ENCODE measurements at regions not wholly inside any gene's neighbourhood (a gene's known extent, or its start where the extent isn't known, plus 50 kb on each side); places are given as distances from the start of the nearest gene placed in this dataset.
"Not testable (repeated sequence)": the region's sequence is repeated elsewhere in the genome, so short reads cannot be mapped to it uniquely, and the experiment has no call there.

DNA sequence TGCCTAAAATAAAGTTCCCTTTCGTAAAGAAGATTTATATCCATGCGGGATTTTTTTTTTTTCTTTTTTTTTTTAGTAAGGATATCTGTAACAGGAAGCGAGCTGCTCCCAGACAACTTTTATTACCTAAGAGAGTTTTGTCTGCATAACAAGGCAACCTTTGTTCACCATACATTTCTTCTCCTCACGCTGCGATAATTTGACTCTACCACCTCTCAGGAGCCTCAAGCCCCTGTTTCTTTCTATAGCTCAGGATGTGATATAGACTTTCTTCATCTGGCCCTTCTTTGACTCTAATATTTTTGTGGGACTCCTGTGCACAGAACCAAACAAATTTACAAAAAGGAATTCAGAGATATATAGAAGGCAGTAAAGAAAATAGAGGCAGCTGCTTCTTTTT is 1053.7 kb upstream of the SPRY2 start:
- DNase-seq (ENCODE audit: low read depth in 2 of 2): no peak

DNA sequence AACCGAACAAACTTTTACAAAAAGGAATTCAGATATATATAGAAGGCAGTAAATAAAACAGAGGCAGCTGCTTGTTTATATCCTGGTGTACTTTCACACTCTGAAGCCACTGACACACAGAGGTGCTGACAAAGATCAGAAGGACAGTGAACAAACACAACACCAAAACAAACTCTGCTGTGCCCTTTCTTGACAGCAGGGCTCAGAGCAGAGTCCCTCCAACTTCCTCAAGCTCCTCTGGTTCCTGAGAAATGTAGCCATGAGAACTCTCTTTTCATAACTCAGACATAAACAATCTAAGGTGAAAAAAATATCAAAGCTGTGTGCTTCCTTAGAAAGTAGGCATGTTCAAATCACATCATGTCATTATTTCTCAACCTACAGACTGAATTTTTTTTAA is 1052.8 kb upstream of the SPRY2 start:
- no peak for DNase-seq (ENCODE audit: low read depth in 2 of 2)

DNA sequence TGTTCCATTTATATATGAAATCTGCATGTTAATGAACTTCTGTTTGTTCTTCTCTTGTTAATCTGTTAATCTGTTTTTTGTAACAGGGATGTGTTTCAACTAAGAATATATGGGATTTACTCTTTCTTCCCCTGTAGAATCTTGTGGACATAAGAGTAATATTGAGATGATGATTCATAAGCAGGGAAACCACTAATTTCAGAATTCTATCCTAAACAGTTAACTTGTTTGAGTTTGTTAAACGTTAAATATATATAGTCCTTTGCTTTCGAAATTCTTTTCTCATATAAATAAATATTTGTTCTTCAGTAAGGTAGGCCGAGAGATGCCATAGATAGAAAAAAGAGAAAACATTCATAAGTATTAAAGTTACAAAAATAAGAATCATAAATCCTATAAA is 1052.2 kb upstream of the SPRY2 start:
- no peak for DNase-seq (ENCODE audit: low read depth in 2 of 2)

DNA sequence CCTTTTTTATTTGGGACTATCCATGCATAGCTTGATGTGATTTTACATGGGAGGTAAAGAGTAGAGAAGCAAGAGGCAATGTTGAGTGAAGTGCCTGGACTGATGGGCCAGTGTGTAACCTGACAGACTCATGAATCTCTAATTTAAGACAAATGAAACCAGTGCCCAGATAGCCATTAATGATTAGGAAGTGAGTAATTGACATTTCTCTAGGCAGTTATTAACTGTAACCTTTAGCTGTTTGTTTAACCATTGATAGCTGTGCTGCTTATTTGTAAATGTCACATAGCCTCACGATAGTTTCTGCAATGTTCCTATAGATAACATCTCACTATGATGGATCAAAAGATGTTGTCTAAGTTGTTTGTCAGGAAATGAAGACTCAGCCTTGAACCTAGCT is 1047.5 kb upstream of the SPRY2 start:
- no peak for DNase-seq (ENCODE audit: low read depth in 2 of 2)

DNA sequence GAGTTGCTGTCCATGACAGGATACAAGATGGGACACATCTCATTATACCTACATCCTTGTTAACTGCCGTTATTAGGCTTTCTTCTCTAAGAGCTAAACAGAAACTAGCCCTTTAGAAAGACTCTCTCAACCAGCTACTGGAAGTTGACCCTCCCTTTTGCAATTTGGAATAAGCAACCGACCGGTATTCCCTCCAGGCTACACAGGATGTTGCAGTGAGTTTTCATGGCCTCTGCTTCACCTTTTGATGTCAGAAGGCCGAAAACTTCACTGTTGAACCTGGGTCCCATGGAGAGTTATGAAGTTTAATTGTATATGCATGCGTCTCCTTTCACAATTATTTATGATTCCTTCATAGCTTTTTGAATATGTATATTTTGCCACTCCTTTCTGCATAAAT is 1042.5 kb upstream of the SPRY2 start:
- DNase-seq (ENCODE audit: low read depth in 2 of 2): no peak

DNA sequence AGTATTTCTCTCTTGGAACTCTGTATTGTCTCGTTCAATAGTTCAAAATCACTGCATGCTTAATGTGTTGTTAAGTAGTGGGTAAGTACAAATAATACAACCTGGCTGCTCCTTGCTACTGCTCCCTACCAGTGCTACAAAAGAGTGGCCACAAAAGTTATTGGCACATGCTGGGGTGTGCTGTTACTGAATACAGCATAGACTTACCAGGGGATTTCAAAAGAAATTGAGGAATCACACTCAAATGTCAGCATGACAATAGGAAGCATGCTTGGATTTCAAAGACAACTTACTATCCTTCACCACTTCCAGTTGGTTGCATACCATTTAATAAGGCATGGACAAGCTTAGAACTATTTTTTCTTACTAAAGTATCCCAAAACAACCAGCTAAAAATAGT is 1041.3 kb upstream of the SPRY2 start:
- no peak for DNase-seq (ENCODE audit: low read depth in 2 of 2)

DNA sequence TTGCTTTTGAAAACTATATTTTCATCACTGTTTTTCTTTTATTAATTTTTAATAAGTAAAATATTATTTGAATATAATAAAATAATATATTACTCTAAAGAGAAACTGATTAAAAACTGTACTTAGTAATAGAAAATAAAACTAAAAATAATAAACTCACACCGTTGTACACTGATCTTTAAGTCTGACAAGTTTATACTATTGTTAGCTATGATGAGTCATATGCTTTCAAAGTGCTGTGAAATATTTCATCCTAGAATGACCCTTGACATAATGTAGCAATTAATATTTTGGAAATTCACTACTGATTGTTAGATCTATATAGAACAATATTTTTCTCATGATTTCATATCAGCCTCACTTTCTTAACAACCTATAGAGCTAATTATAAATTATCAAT is 1040.6 kb upstream of the SPRY2 start:
- no peak for DNase-seq (ENCODE audit: low read depth in 2 of 2)

DNA sequence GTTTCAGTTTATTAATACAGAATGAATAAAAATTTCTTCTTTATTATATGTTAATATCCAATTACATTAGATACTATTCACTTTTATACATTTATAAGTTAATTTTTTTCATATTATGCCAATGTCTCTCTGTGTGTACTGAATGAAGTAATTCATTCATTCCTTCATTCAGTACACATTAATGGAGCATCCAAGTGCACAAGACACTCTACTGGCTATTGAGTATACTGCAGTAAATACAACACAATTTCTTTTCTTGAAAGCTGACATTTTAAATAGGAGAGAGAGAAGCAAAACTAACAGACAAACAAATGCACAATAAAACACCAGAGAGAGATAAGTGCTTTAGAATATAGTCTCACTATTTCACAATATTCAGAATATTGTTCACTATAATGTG is 1038.3 kb upstream of the SPRY2 start:
- no peak for DNase-seq (ENCODE audit: low read depth in 2 of 2)

DNA sequence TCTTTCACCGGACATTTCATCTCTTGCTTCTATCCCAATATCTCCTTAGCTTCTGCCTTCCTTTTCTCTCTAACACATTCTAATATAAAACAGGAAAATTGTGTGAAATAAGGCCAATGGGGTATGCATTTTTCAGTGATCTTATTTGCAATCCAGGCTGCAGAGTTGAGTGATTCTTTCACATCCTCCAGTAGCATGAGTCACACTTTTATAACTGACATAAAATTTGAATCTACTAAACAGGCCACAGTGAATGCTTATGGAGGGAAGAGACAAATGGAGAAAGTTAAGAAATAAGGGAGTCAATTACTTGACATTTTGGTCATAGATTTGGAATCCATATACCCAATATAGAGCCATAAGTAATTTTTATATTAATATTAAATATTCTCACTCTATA is 1037.0 kb upstream of the SPRY2 start:
- DNase-seq (ENCODE audit: low read depth in 2 of 2): no peak

DNA sequence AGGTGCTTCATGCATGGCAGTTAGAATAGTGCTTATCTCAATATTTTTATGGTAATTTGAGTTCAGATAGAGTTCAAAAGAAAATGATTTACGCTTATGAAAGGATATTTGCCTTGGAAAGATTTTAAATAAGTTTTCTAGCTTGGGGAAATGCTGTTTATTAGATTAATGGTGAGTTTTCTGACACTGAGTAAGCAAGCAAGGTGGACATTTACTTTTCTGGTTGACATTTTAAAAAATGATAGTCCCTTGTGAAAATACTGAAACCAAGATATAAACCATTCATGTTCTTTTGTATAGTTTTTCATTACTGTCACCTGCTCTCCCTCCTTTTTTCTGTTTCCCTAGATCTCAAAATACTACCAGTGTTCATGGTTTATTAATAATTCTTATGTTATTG is 1034.8 kb upstream of the SPRY2 start:
- no peak for DNase-seq (ENCODE audit: low read depth in 2 of 2)

DNA sequence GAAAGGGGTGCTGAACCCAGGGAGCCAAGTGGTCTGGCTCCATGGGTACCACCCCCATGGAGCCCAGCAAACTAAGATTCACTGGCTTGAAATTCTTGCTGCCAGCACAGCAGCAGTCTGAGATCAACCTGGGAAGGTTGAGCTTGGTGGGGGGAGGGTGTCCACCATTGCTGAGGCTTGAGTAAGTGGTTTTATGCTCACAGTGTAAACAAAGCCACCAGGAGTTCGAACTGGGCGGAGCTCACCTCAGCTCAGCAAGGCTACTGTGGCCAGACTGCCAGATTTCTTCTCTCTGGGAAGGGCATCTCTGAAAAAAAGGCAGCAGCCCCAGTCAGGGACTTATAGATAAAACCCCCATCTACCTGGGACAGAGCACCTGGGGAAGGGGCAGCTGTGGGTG is 1021.8 kb upstream of the SPRY2 start:
- DNase-seq (ENCODE audit: low read depth in 2 of 2): not testable (repeated sequence)

DNA sequence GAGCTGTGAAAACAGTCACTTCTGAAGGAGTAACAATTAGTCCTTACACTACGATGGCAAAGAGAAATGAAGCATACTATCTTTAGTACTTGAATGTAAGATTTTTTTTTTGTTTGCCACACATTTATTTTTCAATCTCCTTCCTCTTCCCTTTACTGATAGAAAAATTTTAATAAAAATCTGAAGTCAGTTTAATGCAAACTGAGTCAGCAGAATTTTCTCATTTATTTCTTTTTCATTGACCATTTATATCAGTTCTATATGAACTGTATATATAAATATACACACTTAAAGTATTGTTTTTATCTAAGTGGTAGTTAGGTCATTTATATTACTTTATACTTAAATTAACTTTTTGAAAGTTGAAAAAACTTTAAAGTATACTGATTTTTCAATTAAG is 1009.1 kb upstream of the SPRY2 start:
- DNase-seq (ENCODE audit: low read depth in 2 of 2): no peak

DNA sequence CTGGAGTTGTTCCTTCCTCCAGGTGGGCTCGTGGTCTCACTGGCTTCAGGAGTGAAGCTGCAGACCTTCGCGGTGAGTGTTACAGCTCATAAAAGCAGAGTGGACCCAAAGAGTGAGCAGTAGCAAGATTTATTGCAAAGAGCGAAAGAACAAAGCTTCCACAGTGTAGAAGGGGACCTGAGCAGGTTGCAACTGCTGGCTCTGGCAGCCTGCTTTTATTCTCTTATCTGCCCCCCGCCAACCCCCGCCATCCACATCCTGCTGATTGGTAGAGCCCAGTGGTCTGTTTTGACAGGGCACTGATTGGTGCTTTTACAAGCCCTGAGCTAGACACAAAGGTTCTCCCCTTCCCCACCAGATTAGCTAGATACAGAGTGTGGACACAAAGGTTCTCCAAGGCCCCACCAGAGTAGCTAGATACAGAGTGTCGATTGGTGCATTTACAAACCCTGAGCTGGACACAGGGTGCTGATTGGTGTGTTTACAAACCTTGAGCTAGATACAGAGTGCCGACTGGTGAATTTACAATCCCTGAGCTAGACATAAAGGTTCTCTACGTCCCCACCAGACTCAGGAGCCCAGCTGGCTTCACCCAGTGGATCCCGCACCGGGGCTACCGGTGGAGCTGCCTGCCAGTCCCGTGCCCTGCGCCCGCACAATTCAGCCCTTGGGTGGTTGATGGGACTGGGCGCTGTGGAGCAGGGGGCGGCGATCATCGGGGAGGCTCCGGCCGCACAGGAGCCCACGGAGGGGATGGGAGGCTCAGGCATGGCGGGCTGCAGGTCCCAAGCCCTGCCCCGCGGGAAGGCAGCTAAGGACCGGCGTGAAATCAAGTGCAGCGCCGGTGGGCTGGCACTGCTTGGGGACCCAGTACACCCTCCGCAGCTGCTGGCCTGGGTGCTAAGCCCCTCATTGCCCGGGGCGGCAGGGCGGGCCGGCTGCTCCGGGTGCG is 999.5 kb upstream of the SPRY2 start:
- not testable (repeated sequence) for DNase-seq (ENCODE audit: low read depth in 2 of 2)

DNA sequence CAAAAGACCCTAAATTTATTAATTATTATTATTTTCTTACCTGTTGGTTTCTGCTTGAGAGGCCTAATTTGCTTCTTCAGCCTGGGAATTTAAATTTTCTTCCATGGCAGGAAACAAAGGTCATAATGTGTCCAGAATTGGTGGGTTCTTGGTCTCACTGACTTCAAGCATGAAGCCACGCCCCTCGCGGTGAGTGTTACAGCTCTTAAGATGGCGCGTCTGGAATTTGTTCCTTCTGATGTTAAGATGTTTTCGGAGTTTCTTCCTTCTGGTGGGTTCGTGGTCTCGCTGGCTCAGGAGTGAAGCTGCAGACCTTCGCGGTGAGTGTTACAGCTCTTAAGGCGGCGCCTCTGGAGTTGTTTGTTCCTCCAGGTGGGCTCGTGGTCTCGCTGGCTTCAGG is 998.7 kb upstream of the SPRY2 start:
- not testable (repeated sequence) for DNase-seq (ENCODE audit: low read depth in 2 of 2)

DNA sequence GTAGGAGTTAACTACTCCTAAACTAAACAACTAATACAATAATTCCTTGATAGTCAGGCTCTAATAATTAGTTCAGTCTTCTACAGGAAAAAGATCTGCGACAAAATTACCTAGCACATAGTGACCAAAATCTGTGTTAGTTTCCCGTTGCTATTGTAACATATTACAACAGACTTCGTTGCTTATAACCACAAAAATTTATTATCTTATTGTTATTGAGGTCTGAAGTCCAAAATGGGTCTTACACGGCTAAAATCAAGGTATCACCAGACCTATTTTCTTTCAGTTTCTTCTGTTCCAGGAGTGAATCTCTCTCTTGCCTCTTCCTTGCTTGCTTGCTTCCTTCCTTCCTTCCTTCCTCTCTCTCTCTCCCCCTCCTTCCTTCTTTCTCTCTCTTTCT is 993.6 kb upstream of the SPRY2 start:
- DNase-seq (ENCODE audit: low read depth in 2 of 2): no peak

DNA sequence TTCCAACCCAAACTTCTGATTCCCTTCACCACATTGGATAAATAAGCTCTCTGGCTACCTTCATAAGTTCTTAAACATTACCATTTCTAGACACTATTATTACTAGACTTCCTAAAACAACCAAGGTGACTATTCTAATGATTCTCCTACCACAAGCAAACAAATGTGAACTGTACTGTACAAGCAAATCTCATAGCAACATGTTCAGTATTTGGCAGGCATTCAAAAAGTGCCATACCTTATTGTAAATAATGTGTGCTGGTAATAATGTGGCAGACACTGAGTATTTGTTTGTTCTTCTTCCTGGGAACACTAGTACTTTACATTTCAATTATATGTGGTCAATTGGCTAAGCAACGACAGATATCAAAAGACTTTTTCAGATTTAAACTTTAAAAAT is 986.0 kb upstream of the SPRY2 start:
- DNase-seq (ENCODE audit: low read depth in 2 of 2): no peak

DNA sequence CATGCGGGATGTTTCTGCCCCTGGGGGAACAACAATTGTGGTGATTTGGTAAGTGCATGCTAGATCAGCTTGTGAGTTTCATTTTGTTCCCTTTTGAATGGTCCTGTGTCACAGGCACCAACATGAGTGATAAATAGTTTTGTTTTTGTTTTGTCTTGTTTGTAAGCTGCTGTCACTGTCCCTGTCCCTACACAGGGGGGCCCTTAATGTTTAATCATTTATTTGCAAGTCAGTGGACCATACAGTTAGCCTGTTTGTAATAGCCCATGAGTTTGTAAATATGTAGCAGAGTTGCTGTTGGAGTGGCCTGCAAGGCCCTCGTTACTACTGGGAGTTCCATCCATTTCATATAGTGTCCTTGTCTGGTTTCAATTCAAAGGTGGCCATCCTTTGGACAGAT is 979.6 kb upstream of the SPRY2 start:
- DNase-seq (ENCODE audit: low read depth in 2 of 2): no peak

DNA sequence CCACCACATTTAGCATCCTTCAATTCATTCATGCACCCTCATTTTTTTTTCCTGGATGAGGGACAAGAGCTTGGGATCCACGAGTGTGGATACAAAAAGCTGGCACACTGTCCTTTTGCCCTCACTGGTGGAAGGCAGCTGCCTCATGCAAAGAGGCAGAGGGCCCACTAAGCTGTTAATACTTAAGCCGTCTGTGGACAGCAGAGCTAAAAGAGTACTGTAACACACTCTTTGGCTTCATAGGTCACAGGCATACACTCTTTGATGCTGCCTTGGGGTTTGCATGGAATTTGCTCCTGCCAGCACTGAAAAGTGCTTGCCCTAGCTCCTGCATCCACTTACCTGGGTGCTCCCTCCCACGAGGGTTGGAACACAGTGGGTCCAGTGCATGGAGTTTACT is 978.4 kb upstream of the SPRY2 start:
- DNase-seq (ENCODE audit: low read depth in 2 of 2): no peak

DNA sequence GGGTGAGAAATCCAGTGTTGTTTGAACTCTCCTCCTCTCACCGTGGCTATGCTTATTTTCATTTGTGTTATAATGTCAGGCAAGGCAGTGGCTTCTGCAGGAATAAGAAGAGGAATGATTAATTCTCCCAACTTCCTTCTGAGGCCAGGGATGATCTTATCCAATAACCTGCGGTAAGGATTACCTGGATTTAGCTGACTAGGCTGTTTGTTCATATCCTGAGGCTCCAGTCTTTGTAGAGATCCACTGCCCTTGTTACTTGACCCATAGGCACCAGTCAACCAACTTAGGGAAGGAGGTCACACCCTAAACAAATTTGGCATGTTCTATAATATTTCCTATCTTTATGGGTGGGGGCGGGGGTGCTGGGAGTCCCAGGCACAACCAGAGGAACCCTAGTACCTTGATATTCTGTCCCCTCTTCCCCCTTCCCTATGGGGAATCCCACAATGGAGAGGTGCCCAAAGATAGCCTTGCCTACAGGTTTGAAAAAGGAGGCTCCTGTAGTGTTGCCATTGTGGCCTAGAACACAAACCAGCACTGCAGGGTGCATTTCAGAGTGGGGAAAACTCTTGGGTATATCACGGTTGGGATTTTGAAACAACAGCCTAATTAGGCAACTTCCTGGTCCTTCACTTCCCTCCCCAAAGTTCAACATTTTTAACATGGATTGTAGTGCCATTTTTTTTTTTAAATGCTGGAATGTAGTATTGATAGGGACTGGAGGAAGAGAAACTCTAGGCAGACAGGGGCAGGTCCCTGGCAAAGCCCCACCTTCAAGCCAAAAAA is 977.5 kb upstream of the SPRY2 start:
- no peak for DNase-seq (ENCODE audit: low read depth in 2 of 2)

DNA sequence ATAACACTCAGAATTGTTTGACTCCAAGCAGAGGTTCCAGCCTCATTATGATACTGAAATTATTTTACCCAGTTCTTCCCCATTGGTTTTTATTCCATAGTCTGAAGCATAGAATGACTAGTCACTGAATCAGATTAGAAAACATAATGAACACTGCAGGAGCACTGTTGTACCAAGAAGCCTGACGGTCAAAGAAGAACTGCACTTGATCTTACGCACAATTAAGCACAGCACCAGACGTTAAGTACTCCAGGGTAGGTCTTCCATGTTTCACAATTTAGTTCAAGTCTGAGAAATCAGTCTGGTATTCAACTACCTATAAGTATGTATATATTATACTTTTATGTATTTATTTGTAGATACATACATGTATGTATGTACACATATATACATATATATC is 973.5 kb upstream of the SPRY2 start:
- no peak for DNase-seq (ENCODE audit: low read depth in 2 of 2)

DNA sequence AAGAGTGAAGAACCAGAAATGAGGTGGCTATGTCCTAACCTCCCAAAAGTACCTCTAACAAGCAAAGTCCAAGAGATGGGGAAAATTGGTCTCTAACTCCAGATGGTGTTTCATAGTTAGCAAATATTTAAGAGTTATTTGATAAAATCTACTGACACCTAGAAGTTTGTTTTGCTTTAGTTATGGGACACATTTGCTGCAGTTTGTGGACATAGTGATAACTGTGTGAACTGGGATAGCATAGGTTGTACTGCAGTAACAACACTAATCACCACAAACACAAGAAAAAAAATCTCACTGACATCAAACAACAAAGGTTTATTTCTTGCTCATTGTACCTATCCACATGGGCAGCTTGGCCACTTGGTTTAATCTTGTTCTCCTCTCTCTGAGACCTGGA is 965.0 kb upstream of the SPRY2 start:
- DNase-seq (ENCODE audit: low read depth in 2 of 2): no peak

DNA sequence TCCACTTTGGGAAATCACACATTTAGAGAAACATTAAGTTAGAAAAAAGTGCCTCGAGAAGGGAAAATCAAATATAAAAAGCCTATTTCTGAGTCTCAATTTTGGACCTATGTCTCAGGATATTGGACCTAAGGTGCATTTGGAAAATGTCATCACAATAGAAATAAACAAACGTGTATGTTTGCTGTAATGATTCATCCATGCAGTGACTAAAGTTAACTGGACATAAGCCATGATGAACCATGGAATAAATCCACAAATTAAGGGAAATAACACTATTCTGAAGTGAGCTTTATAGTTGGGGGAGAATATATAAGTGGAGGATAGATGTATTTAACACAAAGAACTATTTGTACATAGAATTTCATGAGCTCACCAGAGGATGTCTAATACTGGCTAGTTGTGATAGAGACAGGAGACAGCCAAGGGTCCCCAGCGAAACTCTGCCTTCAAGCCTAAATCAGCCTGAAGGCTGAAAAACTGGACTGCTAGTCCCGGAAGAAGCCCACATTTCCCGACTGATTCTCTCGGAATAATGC is 963.3 kb upstream of the SPRY2 start:
- no peak for DNase-seq (ENCODE audit: low read depth in 2 of 2)

DNA sequence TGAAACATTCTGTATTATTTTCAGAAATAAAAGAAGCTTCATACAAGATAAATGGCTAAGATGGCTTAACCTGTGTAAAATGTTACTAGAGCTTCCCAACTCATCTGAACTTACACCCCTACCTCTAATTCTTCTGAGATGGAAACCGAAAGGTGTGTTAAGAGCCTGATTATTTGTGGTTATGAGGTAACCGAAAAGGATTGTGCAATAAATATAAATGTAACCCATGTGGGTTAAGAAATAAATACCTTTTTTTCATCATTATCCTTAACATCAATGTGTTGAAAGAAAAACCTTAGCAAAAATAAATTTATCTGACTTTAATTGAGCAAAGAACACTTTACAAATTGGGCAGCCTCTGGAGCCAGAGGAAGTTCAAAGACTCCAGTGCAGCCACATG is 961.8 kb upstream of the SPRY2 start:
- no peak for DNase-seq (ENCODE audit: low read depth in 2 of 2)
